Right forelimb (tissue), 1 donor: ENCODE measurements at regions not wholly inside any gene's neighbourhood (a gene's known extent, or its start where the extent isn't known, plus 50 kb on each side); places are given as distances from the start of the nearest gene placed in this dataset.

ENCODE experiments used
- DNase-seq: peaks from one replicate; pipeline ENCODE4 v3.0.0-alpha.2; 2018

GRCh38 chr2:53445383-53446070, 322.1 kb upstream of the CHAC2 start:
- DNase-seq = no peak

- no peak for DNase-seq
Measured at GRCh38 chr2:53442783-53443182, 324.8 kb upstream of the CHAC2 start.

GRCh38 chr2:53442093-53442492, 325.5 kb upstream of the CHAC2 start:
- no peak for DNase-seq

GRCh38 chr2:53438692-53439091, 328.9 kb upstream of the CHAC2 start:
- DNase-seq = no peak

- no peak for DNase-seq
Measured at GRCh38 chr2:53438100-53438499, 329.5 kb upstream of the CHAC2 start.

- DNase-seq = no peak
Measured at GRCh38 chr2:53437371-53437770, 330.2 kb upstream of the CHAC2 start.

- no peak for DNase-seq
Measured at GRCh38 chr2:53436882-53437281, 330.7 kb upstream of the CHAC2 start.

- no peak for DNase-seq
Measured at GRCh38 chr2:53435610-53436009, 332.0 kb upstream of the CHAC2 start.

- DNase-seq = no peak
Measured at GRCh38 chr2:53434466-53434865, 333.1 kb upstream of the CHAC2 start.

GRCh38 chr2:53432936-53433335, 334.7 kb upstream of the CHAC2 start:
- DNase-seq = no peak

GRCh38 chr2:53429901-53430300, 337.7 kb upstream of the CHAC2 start:
- no peak for DNase-seq

GRCh38 chr2:53424902-53425301, 342.7 kb upstream of the CHAC2 start:
- no peak for DNase-seq

GRCh38 chr2:53423465-53423864, 344.1 kb upstream of the CHAC2 start:
- DNase-seq = no peak

GRCh38 chr2:53422979-53423378, 344.6 kb upstream of the CHAC2 start:
- no peak for DNase-seq

- no peak for DNase-seq
Measured at GRCh38 chr2:53417385-53417784, 350.2 kb upstream of the CHAC2 start.

GRCh38 chr2:53407363-53408080, 360.1 kb upstream of the CHAC2 start:
- DNase-seq = no peak

- DNase-seq = no peak
Measured at GRCh38 chr2:53403792-53404413, 363.7 kb upstream of the CHAC2 start.

- no peak for DNase-seq
Measured at GRCh38 chr2:53397085-53397484, 370.5 kb upstream of the CHAC2 start.

GRCh38 chr2:53381271-53381670, 386.3 kb upstream of the CHAC2 start:
- DNase-seq = no peak

GRCh38 chr2:53379547-53379946, 388.1 kb upstream of the CHAC2 start:
- DNase-seq = no peak

- no peak for DNase-seq
Measured at GRCh38 chr2:53378791-53379190, 388.8 kb upstream of the CHAC2 start.

- DNase-seq = no peak
Measured at GRCh38 chr2:53373126-53373525, 394.5 kb upstream of the CHAC2 start.

GRCh38 chr2:53366543-53366942, 401.1 kb upstream of the CHAC2 start:
- no peak for DNase-seq

- no peak for DNase-seq
Measured at GRCh38 chr2:53362934-53363333, 404.7 kb upstream of the CHAC2 start.
